HepG2 (cell line): ENCODE measurements at regions not wholly inside any gene's neighbourhood (a gene's known extent, or its start where the extent isn't known, plus 50 kb on each side); places are given as distances from the start of the nearest gene placed in this dataset.

Experiments
- BRD4 ChIP-seq: sonication (generic); formaldehyde crosslinking; IDR thresholded peaks from 2 replicates; pipeline ENCODE4 v1.4.0; 2020; ENCODE audit warnings: missing genetic modification reagents
- FLYWCH1 ChIP-seq: sonication (generic); formaldehyde crosslinking; IDR thresholded peaks from 2 replicates; pipeline ENCODE4 v1.8.1; 2023; ENCODE audit warnings: mild to moderate bottlenecking, missing genetic modification reagents
- FOXK2 ChIP-seq: fragments of 450-650 bp; IDR thresholded peaks from 2 replicates; pipeline ENCODE4 v1.6.1; 2016
- HMGXB3 ChIP-seq: sonication (generic); formaldehyde crosslinking; IDR thresholded peaks from 2 replicates; pipeline ENCODE4 v1.4.0; 2020; ENCODE audit warnings: missing genetic modification reagents, borderline replicate concordance
- MIER2 ChIP-seq: IDR thresholded peaks from 2 replicates; pipeline ENCODE4 v1.6.1; 2016; ENCODE audit warnings: missing biosample characterization, missing genetic modification reagents
- NR3C1 ChIP-seq: sonication (generic); formaldehyde crosslinking; IDR thresholded peaks from 2 replicates; pipeline ENCODE4 v1.4.0; 2020; ENCODE audit warnings: missing genetic modification reagents
- PHF5A ChIP-seq: IDR thresholded peaks from one replicate; pipeline ENCODE4 v1.6.1; 2018; ENCODE audit warnings: low read depth, missing genetic modification reagents; ENCODE audit not compliant: unreplicated experiment
- POLR2A ChIP-seq, 2 experiments: IDR thresholded peaks; 2 replicates each; pipeline ENCODE4 v1.6.1; 2011; ENCODE audit warnings: low read depth in 2 of 2, low read length in 2 of 2, mild to moderate bottlenecking in 1 of 2, moderate library complexity in 1 of 2; ENCODE audit not compliant: insufficient read depth in 1 of 2
- RBM22 ChIP-seq: fragments of 200-400 bp; formaldehyde crosslinking; optimal IDR thresholded peaks from 2 replicates; pipeline ENCODE3; 2017; ENCODE audit warnings: mild to moderate bottlenecking, low read length, moderate library complexity
- RFX3 ChIP-seq: IDR thresholded peaks from 2 replicates; pipeline ENCODE4 v1.6.1; 2016; ENCODE audit warnings: missing biosample characterization, missing genetic modification reagents
- RXRA ChIP-seq: sonication (generic); formaldehyde crosslinking; IDR thresholded peaks from 2 replicates; pipeline ENCODE4 v1.5.1; 2020; ENCODE audit warnings: missing genetic modification reagents
- SAP130 ChIP-seq: IDR thresholded peaks from 2 replicates; pipeline ENCODE4 v1.6.1; 2016; ENCODE audit warnings: low read depth
- SETDB1 ChIP-seq: sonication (generic); formaldehyde crosslinking; IDR thresholded peaks from 2 replicates; pipeline ENCODE4 v1.5.1; 2020; ENCODE audit warnings: missing genetic modification reagents, mild to moderate bottlenecking, borderline replicate concordance
- SMAD9 ChIP-seq: sonication (generic); formaldehyde crosslinking; IDR thresholded peaks from 2 replicates; pipeline ENCODE4 v1.5.1; 2020; ENCODE audit warnings: mild to moderate bottlenecking, missing genetic modification reagents
- U2AF1 ChIP-seq: fragments of 200-400 bp; formaldehyde crosslinking; optimal IDR thresholded peaks from 2 replicates; pipeline ENCODE3; 2017; ENCODE audit warnings: mild to moderate bottlenecking, low read depth, low read length
- ZNF275 ChIP-seq: sonication (generic); formaldehyde crosslinking; IDR thresholded peaks from 2 replicates; pipeline ENCODE4 v1.8.0; 2022; ENCODE audit warnings: missing genetic modification reagents, mild to moderate bottlenecking, inconsistent platforms, borderline replicate concordance
- ZNF572 ChIP-seq: sonication (generic); formaldehyde crosslinking; IDR thresholded peaks from 2 replicates; pipeline ENCODE4 v1.5.1; 2020; ENCODE audit warnings: mild to moderate bottlenecking, missing genetic modification reagents
- ZNF576 ChIP-seq: sonication (generic); formaldehyde crosslinking; IDR thresholded peaks from 2 replicates; pipeline ENCODE4 v1.4.0; 2020; ENCODE audit warnings: mild to moderate bottlenecking, missing genetic modification reagents
- ZNF782 ChIP-seq: sonication (generic); formaldehyde crosslinking; IDR thresholded peaks from 2 replicates; pipeline ENCODE4 v1.4.0; 2020; ENCODE audit warnings: missing genetic modification reagents, mild to moderate bottlenecking, borderline replicate concordance
- TF ChIP-seq, protein P1 (sequence below), 2 experiments: sonication (generic) in 1 of 2; formaldehyde crosslinking in 1 of 2; IDR thresholded peaks; 2 replicates each; pipeline versions ENCODE4 v1.5.1 to v1.6.1; 2011 to 2020; ENCODE audit warnings: borderline replicate concordance in 1 of 2, low read depth in 1 of 2, low read length in 1 of 2, mild to moderate bottlenecking in 1 of 2, missing genetic modification reagents in 1 of 2, moderate library complexity in 1 of 2
- TF ChIP-seq, protein P2 (sequence below): sonication (generic); formaldehyde crosslinking; IDR thresholded peaks from 2 replicates; pipeline ENCODE4 v1.8.1; 2023; ENCODE audit warnings: missing genetic modification reagents, mild to moderate bottlenecking, borderline replicate concordance
- TF ChIP-seq, protein P3 (sequence below): sonication (generic); formaldehyde crosslinking; IDR thresholded peaks from 2 replicates; pipeline ENCODE4 v1.8.1; 2022; ENCODE audit warnings: mild to moderate bottlenecking, missing genetic modification reagents

DNA sequence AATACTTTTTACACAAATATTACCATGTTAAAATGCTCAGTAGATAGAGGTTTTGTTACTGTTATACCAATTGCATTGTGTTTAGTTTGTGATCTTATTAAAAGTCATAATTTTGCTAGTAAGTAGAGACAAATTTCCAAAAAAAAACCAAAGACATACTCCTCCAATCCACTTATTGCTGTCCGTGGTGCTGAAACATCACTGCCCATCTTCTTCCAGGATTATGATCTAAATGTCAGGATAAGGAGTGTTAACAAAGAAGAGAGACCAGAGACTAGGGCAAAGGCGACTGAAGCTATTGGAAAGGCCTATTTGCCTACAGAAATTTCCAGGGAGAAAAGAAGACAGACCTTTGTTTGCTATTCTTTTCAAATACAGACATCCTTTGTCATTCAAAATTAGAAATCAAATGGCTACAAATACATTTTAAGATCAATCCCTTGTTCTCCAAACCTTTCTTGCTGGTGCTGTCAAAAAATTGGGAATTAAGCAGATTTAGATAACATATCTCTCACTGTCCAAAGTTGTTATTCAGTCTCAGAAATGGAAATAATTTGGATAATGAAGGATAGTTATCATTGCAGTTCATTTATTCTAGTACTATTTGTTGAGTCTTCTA, 199.7 kb downstream of the C11orf91 start (continued):
- TF ChIP-seq FLYWCH1 (CRISPR knock-in tag) (no peak), FOXK2 (no peak), ZNF275 (CRISPR knock-in tag) (no peak), U2AF1 (no peak), SMAD9 (no peak), ZNF576 (CRISPR knock-in tag) (no peak), MIER2 (CRISPR knock-in tag) (peak; percentile 96), RBM22 (no peak), HMGXB3 (CRISPR knock-in tag) (0 out of 2 replicates have a peak, but pooled peaks have one; percentile 32), BRD4 (no peak), SAP130 (CRISPR knock-in tag) (peak; percentile 29; the same call in 1 of the 2 replicates), SETDB1 (no peak), POLR2A (IDR thresholded peaks at IDR 0.05; ENCODE audit: insufficient read depth in 1 of 2, low read depth in 2 of 2, low read length in 2 of 2) (no peak), ZNF782 (no peak), PHF5A (CRISPR knock-in tag) (no peak), RXRA (no peak), NR3C1 (CRISPR knock-in tag) (no peak), RFX3 (CRISPR knock-in tag) (no peak), ZNF572 (CRISPR knock-in tag) (no peak)
- TF ChIP-seq, protein P1, sequence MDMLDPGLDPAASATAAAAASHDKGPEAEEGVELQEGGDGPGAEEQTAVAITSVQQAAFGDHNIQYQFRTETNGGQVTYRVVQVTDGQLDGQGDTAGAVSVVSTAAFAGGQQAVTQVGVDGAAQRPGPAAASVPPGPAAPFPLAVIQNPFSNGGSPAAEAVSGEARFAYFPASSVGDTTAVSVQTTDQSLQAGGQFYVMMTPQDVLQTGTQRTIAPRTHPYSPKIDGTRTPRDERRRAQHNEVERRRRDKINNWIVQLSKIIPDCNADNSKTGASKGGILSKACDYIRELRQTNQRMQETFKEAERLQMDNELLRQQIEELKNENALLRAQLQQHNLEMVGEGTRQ (IDR thresholded peaks at IDR 0.05; ENCODE audit: low read depth, low read length), result no peak
- TF ChIP-seq, protein P1 (CRISPR knock-in tag; IDR thresholded peaks at IDR 0.05; ENCODE audit: borderline replicate concordance), result no peak
- TF ChIP-seq, protein P2, sequence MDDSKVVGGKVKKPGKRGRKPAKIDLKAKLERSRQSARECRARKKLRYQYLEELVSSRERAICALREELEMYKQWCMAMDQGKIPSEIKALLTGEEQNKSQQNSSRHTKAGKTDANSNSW (CRISPR knock-in tag), result no peak
- TF ChIP-seq, protein P3, sequence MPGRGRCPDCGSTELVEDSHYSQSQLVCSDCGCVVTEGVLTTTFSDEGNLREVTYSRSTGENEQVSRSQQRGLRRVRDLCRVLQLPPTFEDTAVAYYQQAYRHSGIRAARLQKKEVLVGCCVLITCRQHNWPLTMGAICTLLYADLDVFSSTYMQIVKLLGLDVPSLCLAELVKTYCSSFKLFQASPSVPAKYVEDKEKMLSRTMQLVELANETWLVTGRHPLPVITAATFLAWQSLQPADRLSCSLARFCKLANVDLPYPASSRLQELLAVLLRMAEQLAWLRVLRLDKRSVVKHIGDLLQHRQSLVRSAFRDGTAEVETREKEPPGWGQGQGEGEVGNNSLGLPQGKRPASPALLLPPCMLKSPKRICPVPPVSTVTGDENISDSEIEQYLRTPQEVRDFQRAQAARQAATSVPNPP (CRISPR knock-in tag), result no peak
